G401 (cell line): ENCODE measurements at regions not wholly inside any gene's neighbourhood (a gene's known extent, or its start where the extent isn't known, plus 50 kb on each side); places are given as distances from the start of the nearest gene placed in this dataset.
"Not testable (repeated sequence)": the region's sequence is repeated elsewhere in the genome, so short reads cannot be mapped to it uniquely, and the experiment has no call there.

Experiments used
- DNase-seq: peaks from one replicate; pipeline ENCODE4 v3.0.0-alpha.2; 2015; ENCODE audit warnings: low spot score
- in situ Hi-C: cut with HindIII; loops from 2 replicates; pipeline ENCODE4 v1.10.0; 2016; ENCODE audit warnings: low sequenced_read_pairs, mixed read lengths

DNA sequence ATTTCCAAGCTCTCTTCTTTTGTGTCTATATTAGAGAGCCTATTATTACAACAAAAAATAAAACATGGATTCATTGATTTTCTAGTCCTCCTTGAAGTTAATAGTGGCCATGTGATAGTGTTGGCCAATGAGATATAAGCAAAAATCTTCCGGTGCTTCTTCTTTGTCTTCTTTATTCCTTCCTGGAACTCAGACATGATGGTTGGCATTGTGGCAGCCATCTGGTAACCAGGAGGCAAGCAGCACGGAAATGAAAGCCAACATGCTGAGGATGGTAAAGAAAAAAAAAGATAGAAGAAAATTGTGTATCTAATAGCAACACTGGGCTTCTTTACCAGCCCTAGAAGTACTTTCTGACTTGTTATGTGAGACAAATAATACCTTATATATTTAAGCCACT, 50.8 kb upstream of the SEL1L start:
- in situ Hi-C loops, result no loop called here

GRCh38 chr14:81589381-81590065, 55.9 kb upstream of the SEL1L start:
- DNase-seq, result no peak
- in situ Hi-C loops, result no loop called here

More for the DNA sequence above, 50.8 kb upstream of the SEL1L start:
- DNase-seq, result no peak

DNA sequence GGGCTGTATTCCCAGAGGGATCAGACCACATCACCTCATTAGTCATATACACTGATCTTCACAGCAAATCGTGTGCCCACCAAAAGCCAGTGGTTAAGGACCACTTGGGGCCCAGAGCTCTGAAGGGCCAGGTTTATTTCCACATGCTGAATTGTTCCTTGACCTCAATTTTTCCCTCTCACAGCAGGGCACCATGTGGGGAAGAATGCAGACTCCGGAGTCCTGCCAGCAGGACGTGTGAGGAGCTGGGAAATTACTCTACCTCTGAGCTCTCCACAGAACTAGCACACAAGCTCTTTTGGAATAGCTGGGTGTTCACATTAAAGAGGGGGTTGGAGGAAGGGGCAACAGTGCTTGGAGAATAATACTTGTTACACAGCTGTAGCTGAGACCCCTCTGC, 57.6 kb upstream of the SEL1L start:
- DNase-seq, result no peak
- in situ Hi-C loops, result no loop called here

- no peak for DNase-seq
- in situ Hi-C loops, result no loop called here
Measured at GRCh38 chr14:81594012-81594411, 60.4 kb upstream of the SEL1L start.

DNA sequence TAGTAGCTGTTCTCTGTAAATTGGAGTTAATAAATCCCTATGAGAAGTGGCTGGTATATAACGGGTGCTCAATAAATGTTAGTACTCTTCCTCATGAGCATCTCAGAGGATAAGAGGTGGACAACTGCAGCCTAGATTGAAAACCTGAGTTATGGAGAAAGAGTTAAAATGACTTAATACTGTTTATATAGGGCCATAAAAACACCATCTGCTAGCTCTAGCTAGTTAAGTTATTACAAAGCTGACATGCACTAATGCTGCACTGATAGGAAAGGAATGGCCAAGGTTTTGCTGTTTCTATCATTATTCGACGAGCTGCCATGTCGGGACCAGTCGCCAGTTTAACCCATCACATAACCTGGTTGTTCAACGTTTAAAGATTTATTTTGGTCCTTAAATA, 72.0 kb upstream of the SEL1L start:
- DNase-seq, result no peak
- in situ Hi-C loops, result no loop called here

DNA sequence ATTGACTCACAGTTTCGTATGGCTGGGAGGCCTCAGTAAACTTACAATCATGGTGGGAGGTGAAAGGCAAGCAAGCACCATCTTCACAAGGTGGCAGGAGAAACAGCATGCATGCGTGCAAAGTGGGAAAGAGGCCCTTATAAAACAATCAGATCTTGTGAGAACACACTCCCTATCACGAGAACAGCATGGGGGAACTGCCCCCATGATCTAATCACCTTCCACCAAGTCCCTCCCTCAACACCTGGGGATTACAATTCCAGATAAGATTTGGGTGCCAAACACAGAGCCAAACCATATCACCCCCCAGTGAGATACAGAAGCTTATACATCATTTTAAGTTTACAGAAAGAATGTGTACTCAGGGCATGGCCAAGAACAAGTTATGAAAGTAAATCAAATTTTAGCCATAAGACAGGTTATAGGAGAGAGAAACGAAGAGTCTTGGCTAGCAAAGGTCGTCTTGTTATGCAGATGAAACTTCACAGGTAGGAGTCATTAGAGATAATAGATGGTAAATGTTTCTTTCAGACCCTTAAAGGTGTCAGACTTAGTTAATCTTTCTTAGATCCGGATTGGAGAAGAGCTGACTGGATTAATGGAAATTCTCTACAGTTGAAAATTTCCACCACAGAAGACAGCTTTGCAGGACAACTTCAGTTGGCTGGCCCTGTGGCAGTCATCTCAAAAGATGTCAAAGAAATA, 79.8 kb upstream of the SEL1L start:
- in situ Hi-C loops, result no loop called here
- DNase-seq, result no peak

GRCh38 chr14:81614302-81614701, 80.6 kb upstream of the SEL1L start:
- DNase-seq, in situ Hi-C loops: not testable (repeated sequence)

DNA sequence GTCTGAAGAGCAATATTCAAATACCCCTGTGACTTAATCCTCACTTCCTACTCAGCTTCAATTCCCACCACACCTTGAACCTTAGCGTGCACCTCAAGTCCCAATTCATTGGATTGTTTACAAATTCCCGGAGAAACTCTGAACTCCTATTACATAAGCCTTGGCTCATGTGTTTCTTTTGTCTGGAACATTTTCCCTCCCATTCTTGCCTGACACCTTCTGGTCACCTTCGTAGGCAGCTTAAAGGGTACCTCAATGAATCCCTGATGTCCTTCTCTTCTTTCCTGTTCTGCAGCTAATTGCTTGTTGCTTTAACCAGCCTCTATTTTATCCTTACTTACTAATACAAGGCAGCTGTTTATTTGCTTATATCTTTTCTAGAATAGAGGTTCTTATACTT, 85.0 kb upstream of the SEL1L start:
- in situ Hi-C loops, result no loop called here
- DNase-seq, result no peak

- no peak for DNase-seq
- in situ Hi-C loops, result no loop called here
Measured at GRCh38 chr14:81619816-81620215, 86.2 kb upstream of the SEL1L start.

DNA sequence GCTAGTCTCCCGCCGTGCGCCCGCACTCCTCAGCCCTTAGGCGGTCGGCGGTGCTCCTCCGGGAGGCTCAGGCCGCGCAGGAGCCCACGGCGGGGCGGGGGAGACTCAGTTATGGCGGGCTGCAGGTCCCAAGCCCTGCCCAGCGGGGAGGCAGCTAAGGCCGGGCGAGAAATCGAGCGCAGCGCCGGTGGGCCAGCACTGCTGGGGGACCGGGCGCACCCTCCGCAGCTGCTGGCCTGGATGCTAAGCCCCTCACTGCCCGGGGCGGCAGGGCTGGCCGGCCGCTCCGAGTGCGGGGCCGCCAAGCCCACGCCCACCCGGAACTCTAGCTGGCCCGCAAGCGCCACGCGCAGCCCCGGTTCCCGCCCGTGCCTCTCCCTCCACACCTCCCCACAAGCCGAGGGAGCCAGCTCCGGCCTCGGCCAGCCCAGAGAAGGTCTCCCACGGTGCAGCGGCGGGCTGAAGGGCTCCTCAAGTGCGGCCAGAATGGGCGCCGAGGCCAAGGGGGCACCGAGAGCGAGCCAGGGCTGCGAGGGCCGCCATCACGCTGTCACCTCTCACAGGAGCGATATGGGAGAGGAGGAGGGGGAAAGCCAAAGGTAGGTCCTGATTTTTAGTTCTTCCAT, 90.2 kb upstream of the SEL1L start:
- in situ Hi-C loops, DNase-seq: not testable (repeated sequence)

DNA sequence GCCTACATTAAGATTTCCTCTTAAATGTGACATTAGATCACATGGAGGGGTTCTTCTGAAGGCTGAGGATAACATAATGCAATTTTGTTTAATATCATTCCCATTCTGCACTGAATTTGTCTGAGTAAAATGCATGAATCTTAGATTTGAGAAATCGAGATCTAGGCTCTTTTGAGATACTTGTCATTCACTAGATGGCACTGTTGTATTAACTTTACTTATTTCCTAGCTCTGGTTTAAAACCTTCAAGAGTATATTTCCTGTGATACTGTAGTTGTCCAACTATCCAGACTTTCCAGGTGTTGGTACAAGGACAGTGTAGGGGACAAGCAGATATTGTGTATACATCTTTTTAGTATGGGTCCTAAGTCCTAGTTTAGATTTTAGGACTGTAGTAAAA, 91.7 kb upstream of the SEL1L start:
- in situ Hi-C loops, result no loop called here
- peak; percentile 12 for DNase-seq

GRCh38 chr14:81632157-81632556, 98.5 kb upstream of the SEL1L start:
- no peak for DNase-seq
- in situ Hi-C loops, result no loop called here

DNA sequence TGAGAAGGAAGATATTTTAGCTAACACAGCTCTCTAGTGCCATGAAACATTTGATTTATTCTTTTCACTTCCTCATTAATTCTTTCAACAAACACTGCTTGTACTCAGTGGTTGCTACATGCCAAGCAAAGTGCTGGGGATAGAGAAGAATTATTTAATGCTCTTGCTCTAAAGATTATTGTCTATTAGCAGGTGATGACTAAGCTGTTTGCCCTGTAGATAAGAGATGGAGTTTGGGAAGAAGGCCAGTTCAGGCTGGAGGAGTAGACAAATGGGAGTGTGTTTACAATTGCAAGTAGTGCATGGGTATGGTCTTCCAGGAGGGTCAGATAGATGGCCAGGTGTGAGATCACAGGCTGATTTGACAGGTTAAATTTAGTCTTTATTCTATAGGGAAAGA, 99.8 kb upstream of the SEL1L start:
- in situ Hi-C loops, result no loop called here
- DNase-seq, result no peak

- in situ Hi-C loops, result no loop called here
- no peak for DNase-seq
Measured at GRCh38 chr14:81637639-81638038, 104.0 kb upstream of the SEL1L start.

DNA sequence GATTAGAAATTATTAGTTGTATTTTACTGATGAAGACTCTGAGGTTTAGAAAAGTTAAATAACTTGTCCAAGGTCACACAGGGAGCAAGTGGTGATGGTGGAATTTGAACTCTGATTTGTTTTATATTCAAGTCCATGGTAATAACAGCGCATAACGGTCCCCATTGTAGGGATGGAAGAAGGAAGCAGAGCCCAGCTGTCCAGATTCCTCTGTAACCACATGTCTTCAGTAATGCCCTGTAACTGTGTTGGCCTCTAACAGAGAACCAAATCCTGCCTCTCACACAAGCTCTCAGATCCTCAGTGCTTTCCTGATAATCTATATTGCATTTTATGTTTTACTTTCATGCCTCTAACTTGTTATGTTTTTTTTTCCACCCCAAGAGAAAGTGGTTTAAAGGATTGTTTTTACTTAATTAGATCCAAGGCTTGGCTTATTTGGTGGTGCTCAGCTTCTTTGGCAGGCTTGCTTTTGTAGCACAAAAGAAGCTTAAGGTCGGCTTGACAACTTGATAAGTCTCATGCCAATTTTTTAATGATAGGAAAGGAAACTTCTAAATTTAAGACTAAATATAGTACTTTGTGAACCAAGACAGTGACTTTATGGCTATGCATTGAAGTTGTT, 105.1 kb upstream of the SEL1L start:
- in situ Hi-C loops, result no loop called here
- DNase-seq, result no peak

DNA sequence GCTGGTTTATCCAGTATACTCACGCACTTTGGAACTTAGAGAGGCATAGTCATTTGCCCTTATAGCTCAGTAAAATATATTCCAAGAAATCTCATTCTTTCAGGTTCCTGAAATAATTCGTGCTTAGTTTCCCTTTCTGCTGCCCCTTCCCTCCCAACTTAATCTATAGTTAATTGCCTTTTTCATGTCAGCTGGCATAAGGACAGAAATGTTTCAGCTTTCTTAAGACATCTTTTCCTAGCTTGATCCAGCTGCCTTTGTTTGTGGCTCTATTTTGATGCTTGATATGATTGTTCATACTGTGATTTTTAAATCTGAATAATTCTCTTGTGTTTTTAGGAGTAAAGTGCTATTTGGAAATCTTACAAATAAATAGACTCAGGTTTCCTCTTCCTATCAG, 120.0 kb upstream of the SEL1L start:
- in situ Hi-C loops, result no loop called here

DNA sequence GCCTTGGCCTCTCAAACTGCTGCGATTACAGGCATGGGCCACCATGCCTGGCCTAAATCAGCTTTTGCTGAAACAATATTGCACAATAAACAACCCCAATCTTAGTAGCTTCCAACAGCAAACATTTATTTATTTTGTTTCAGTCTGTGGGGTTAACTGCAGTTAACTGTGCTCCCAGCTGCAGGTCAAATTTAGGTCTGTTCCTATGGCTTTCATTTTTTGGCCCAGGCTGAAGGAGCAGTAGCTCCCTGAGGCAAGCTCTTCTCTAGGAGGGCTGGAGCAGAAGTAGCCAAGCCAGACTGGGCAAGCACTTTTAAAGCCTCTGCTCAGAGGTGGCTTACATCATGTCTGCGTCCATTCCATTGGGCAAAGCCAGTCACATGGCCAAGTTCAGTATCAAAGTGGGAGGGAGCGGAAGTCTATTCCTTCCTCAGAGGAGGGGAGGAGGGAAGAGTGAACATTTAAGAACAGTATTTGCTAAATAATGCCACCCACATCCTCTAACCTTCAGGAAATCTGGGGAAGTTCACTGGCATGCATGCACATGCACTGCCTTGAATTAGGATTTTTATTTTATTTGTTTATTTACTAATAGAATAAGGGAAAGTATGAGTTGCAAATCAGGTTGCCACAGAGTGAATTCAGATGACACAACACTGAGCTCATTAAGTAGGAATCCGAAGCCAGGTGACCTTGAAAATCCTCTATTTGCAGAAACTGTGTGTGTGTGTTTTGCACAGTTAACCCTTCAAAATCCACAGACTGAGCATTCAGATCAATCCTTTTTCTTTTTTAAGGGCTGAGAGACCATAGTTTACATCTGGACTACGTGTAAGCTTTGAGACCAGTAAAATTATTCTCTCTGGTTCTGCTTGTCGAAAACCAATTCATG, 122.0 kb upstream of the SEL1L start:
- no peak for DNase-seq
- in situ Hi-C loops, result no loop called here

More for the DNA sequence above, 120.0 kb upstream of the SEL1L start:
- DNase-seq, result no peak

GRCh38 chr14:81656811-81657210, 123.2 kb upstream of the SEL1L start:
- no peak for DNase-seq
- in situ Hi-C loops, result no loop called here

- in situ Hi-C loops, result no loop called here
- DNase-seq, result no peak
Measured at GRCh38 chr14:81662066-81662465, 128.4 kb upstream of the SEL1L start.
